ENCODE measurements at regions not wholly inside any gene's neighbourhood (a gene's known extent, or its start where the extent isn't known, plus 50 kb on each side); places are given as distances from the start of the nearest gene placed in this dataset.

- no peak for DNase-seq
Observed at GRCh38 chr1:193614275-193614674, 427.9 kb upstream of the B3GALT2 start.

GRCh38 chr1:193613041-193613440 lies 426.6 kb upstream of the B3GALT2 start:
- no peak for DNase-seq

DNA sequence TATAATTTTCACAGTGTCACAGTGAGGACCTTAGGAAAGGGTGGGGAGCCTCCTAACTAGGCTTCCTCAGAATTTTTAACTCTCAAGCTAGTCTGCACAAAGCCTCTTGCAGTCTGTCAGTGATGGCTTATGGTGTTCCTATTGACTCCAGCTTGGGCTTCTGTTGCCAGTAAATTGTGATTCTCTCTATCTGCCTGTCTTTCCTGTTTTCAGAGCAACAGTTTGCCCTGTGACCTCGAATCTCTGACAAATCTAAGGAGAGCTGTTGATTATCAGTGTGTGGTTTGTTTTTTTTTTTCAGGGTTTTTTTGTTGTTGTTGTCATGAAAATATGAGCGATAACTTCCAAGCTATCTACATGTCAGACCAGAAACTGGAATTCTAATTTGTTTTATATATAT lies 423.2 kb upstream of the B3GALT2 start:
- no peak for DNase-seq

DNA sequence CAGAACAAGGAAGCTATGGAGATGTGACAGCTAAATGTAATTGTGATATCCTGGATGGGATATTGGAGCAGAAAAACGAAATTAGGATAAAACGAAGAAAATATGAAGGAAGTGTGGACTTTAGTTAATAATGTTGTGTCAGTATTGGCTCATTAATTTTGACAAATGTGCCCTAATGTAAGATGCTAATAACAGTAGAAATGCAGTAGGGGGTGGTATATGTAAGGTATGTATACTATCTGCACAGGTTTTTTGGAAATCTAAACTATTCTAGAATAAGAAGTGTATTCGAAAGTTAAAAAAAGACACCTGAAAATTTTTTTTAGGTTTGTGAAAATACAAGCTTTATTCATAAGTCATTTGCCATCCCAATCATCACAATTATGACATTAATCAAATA lies 421.4 kb upstream of the B3GALT2 start:
- DNase-seq = no peak

- DNase-seq = no peak
Observed at GRCh38 chr1:193606035-193606434, 419.6 kb upstream of the B3GALT2 start.

GRCh38 chr1:193602705-193603104 lies 416.3 kb upstream of the B3GALT2 start:
- no peak for DNase-seq

DNA sequence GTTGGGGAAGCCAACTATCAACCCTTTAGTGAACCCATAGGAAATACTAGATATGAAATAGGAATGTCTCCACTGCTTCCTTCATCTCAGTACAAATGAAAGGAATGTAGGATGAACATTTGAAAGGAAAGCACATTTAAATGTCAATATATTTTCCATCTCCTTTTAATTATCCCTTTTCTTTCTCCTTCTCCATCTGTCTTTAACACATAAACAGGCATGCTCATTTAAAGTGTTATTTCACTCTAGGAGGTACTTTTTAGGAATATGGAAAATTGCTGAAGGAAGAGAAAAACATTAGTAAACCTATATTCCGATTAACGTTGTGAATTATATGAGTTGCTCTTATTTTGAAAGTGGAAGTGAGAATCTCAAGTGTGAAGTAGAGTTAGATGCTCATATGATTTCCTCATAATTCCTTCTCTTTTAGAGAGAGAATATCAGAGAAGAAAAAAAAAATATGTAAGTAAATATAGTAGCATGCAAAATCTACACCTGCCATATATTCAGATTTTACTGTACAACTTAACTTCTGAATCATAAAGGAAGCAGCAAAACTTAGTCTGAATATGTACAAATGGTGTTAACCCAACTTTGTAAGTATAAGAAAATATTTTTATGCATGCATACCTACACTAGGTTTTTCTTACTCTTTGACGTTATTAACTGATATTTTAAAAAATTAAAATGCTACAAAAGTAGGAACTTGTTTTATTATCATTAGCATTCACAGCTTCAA lies 406.9 kb upstream of the B3GALT2 start:
- DNase-seq = no peak

GRCh38 chr1:193592317-193592716 lies 405.9 kb upstream of the B3GALT2 start:
- DNase-seq = no peak

DNA sequence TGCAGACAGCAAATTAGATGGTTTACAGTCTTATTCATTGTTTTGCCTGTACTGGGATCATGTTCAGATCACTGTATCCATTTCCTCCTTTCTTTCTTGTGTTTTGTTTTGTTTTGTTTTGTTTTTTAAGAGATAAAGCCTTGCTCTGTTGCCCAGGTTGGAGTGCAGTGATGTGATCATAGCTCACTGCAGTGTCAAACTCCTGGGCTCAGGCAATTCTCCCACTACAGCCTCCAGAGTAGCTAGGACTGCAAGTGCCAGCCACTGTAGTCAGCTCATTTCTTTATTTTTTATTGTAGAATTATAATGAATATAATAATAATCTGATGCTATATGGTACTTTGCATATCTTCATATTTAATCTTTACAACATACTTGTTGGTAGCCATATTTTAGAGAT lies 403.7 kb upstream of the B3GALT2 start:
- no peak for DNase-seq

DNA sequence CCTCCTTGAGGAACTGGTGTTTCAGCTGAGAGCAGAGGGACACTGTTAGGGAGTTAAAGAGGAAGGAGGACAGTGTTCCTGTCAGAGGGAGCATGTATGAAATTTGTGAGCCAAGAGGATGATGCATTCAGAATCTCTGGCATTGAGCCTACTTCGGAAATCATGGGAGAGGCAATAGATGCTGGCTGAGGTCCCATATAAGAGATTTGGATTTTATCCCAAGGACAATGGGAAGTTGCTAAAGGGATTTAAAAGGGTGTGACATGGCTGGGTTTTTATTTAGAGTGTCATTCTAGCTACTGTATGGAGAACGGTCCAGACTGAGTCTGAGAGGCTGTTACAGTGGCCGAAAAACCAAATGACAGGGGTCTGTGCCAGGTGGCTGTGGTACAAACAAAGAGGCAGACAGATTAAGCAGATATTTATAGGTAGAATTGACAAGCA lies 403.2 kb upstream of the B3GALT2 start:
- DNase-seq = no peak

- peak; percentile 8 for DNase-seq
Observed at GRCh38 chr1:193588311-193589082, 402.1 kb upstream of the B3GALT2 start.

GRCh38 chr1:193584731-193585239 lies 398.4 kb upstream of the B3GALT2 start:
- DNase-seq = no peak

GRCh38 chr1:193581341-193581740 lies 394.9 kb upstream of the B3GALT2 start:
- DNase-seq = no peak

DNA sequence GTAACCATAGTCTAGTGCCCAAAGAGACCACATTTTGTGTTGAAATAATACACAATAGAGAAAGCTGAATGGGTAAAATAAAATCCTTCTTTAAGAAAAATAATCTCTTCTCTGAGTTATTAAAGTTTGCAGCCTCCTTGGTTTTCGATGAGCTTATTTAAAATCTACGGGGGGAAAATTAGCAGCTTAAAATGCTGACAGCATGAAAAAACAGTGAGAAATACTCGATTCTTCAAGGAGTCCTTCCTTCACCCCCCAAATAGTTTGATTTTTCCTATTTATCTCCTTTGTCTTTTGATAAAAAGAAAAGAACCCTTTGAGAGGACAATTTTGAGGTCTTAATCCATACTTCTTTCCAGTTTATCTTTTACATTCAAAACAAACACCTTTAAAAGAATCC lies 394.0 kb upstream of the B3GALT2 start:
- DNase-seq = no peak

DNA sequence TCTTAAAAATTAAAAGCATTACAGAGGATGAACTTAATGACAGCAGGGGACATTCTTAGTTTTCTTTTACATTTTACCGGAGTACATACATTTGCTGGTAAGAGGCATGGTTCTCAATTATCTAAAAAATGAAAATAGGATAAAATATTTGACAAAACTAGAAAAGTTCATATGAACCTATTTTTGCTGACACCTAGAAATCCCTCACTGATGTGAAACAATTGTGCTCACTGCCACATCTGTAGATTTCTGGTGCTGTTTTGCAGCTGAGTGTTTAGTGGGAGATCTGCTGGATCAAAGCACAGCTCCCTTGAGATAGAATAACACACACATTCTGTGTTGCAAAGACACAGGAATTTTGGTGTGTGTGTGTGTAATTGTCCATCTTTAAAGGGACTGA lies 392.9 kb upstream of the B3GALT2 start:
- DNase-seq = no peak

DNA sequence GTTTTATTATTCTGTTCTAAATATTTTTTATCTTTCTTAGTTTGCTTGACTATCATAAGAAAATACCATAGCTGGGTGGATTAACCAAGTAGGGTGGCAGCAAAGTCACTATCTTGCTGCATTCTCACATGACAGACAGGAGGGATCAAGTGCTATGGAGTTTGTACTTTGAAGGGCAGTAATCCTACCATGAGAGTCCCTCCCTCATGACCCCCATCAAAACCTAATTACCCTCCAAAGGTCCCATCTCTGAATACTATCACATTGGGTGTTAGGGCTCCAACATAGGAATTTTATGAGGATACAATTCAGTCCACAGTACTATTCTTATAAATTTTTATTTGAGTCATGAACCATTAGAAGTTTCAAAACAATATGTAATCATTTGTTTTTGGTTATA lies 388.5 kb upstream of the B3GALT2 start:
- DNase-seq = no peak

DNA sequence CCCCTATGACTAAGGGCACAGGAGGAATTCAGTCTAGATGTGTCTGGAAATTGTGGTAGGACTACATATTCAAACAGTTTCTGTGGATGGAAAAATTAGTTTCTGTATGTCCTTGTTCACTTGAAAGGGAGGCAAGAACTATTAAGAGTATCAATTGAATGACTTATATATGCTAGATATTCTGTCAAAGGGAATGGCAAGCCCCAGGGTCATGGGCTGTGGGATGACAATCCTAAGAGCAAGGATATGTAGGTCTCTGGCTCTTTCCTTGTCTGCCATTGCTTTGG lies 383.5 kb upstream of the B3GALT2 start:
- DNase-seq = no peak

GRCh38 chr1:193569096-193569982 lies 382.9 kb upstream of the B3GALT2 start:
- DNase-seq = no peak

- no peak for DNase-seq
Observed at GRCh38 chr1:193568512-193568911, 382.1 kb upstream of the B3GALT2 start.

- DNase-seq = no peak
Observed at GRCh38 chr1:193567937-193568336, 381.5 kb upstream of the B3GALT2 start.

- DNase-seq = no peak
Observed at GRCh38 chr1:193566735-193567134, 380.3 kb upstream of the B3GALT2 start.

- DNase-seq = no peak
Observed at GRCh38 chr1:193565971-193566577, 379.7 kb upstream of the B3GALT2 start.

- DNase-seq = no peak
Observed at GRCh38 chr1:193562121-193562520, 375.7 kb upstream of the B3GALT2 start.

Measured in RPMI8226 (cell line).